ENCODE measurements at regions not wholly inside any gene's neighbourhood (a gene's known extent, or its start where the extent isn't known, plus 50 kb on each side); places are given as distances from the start of the nearest gene placed in this dataset.
"Not testable (repeated sequence)": the region's sequence is repeated elsewhere in the genome, so short reads cannot be mapped to it uniquely, and the experiment has no call there.

DNA sequence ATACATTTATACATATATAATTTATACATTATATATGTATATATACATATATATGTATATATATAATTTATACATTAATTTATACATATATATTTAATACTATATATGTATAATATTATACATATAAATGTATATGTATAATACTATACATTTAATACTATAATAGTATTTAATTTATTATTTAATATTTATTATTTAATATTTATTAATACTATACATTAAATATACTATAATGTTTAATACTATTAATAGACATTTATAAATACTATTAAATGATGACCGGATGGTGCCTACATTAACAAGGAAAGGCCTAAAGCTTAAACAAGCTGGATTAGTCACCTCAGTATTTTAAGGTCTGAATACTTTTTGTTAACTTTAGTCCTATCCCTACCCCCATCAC, 145.9 kb upstream of the HTR1E start:
- H3K27me3 ChIP-seq (ENCODE audit: insufficient read depth, low read length), result no peaks in the 10 kb centered on the region
- H3K4me3 ChIP-seq (ENCODE audit: low read length), result no peak overlapping the region
- no peaks in the 10 kb centered on the region for H3K36me3 ChIP-seq (ENCODE audit: insufficient read depth, low read length)
- no peaks in the 10 kb centered on the region for H3K9me3 ChIP-seq (ENCODE audit: low read length)
- H2AFZ ChIP-seq (ENCODE audit: low read depth, low read length), result no peak overlapping the region
- no peaks in the 10 kb centered on the region for H3K4me1 ChIP-seq (ENCODE audit: insufficient read depth, low read length)

- H3K4me1 ChIP-seq (ENCODE audit: insufficient read depth, low read length), result no peaks in the 10 kb centered on the region
- H3K36me3 ChIP-seq (ENCODE audit: insufficient read depth, low read length), result no peaks in the 10 kb centered on the region
- no peaks in the 10 kb centered on the region for H3K9me3 ChIP-seq (ENCODE audit: low read length)
Observed at GRCh38 chr6:86789779-86790411, 147.4 kb upstream of the HTR1E start.

DNA sequence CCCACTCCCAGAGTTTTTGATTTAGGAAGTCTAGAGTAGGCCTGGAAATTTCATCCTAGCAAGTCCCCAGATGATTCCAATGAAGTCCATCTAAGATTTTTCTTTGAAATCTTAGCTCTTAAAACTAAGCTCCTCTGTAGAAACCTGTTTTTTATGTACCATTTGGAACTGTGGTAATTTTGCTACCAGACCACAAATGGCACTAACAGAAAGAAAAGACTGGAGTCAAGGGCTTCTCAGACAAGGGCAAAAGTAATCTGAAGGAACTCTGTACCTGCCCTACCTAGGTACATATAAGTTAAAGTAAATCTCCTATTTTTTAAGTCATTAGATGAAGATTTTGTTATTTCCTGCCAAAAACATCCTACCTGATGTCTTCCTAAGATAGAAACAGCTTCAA, 155.0 kb upstream of the HTR1E start:
- H3K36me3 ChIP-seq (ENCODE audit: insufficient read depth, low read length), result no peaks in the 10 kb centered on the region
- no peak overlapping the region for H3K4me3 ChIP-seq (ENCODE audit: low read length)
- H2AFZ ChIP-seq (ENCODE audit: low read depth, low read length), result no peak overlapping the region
- no peaks in the 10 kb centered on the region for H3K27me3 ChIP-seq (ENCODE audit: insufficient read depth, low read length)
- H3K4me1 ChIP-seq (ENCODE audit: insufficient read depth, low read length), result no peaks in the 10 kb centered on the region
- H3K9me3 ChIP-seq (ENCODE audit: low read length), result no peaks in the 10 kb centered on the region

More at GRCh38 chr6:86789779-86790411, 147.4 kb upstream of the HTR1E start:
- Histone ChIP-seq H3K4me3 (ENCODE audit: low read length) (no peak overlapping the region), H3K27me3 (ENCODE audit: insufficient read depth, low read length) (no peaks in the 10 kb centered on the region), H2AFZ (ENCODE audit: low read depth, low read length) (no peak overlapping the region)

GRCh38 chr6:86780923-86781322, 156.4 kb upstream of the HTR1E start:
- no peaks in the 10 kb centered on the region for H3K27me3 ChIP-seq (ENCODE audit: insufficient read depth, low read length)
- H3K4me1 ChIP-seq (ENCODE audit: insufficient read depth, low read length), result no peaks in the 10 kb centered on the region
- H3K36me3 ChIP-seq (ENCODE audit: insufficient read depth, low read length), result no peaks in the 10 kb centered on the region
- no peaks in the 10 kb centered on the region for H3K9me3 ChIP-seq (ENCODE audit: low read length)
- H3K4me3 ChIP-seq (ENCODE audit: low read length), result no peak overlapping the region
- H2AFZ ChIP-seq (ENCODE audit: low read depth, low read length), result no peak overlapping the region

- no peaks in the 10 kb centered on the region for H3K9me3 ChIP-seq (ENCODE audit: low read length)
- H3K27me3 ChIP-seq (ENCODE audit: insufficient read depth, low read length), result no peaks in the 10 kb centered on the region
- H3K36me3 ChIP-seq (ENCODE audit: insufficient read depth, low read length), result no peaks in the 10 kb centered on the region
- H2AFZ ChIP-seq (ENCODE audit: low read depth, low read length), result no peak overlapping the region
- no peaks in the 10 kb centered on the region for H3K4me1 ChIP-seq (ENCODE audit: insufficient read depth, low read length)
- no peak overlapping the region for H3K4me3 ChIP-seq (ENCODE audit: low read length)
Observed at GRCh38 chr6:86775893-86776292, 161.4 kb upstream of the HTR1E start.

DNA sequence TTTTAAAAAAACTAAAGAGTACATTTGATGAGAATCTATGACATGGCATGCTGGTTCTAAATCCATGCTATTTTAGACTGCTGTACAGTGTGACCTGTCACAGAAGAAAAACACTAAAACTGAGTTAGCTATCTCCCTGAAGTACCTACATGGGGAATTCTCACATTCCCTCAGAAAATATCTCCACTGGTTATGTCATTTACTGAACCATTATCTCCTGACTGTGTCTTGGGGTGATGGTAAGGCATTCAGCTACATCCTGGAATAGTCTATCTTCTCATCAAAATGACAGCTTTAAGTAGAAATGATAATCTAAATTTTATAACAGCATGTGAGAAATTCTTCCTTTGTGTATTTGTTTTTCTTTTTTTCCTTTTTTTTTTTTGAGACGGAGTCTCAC, 172.1 kb upstream of the HTR1E start:
- no peaks in the 10 kb centered on the region for H3K36me3 ChIP-seq (ENCODE audit: insufficient read depth, low read length)
- no peaks in the 10 kb centered on the region for H3K9me3 ChIP-seq (ENCODE audit: low read length)
- no peaks in the 10 kb centered on the region for H3K4me1 ChIP-seq (ENCODE audit: insufficient read depth, low read length)
- H2AFZ ChIP-seq (ENCODE audit: low read depth, low read length), result no peak overlapping the region
- no peak overlapping the region for H3K4me3 ChIP-seq (ENCODE audit: low read length)
- H3K27me3 ChIP-seq (ENCODE audit: insufficient read depth, low read length), result no peaks in the 10 kb centered on the region

DNA sequence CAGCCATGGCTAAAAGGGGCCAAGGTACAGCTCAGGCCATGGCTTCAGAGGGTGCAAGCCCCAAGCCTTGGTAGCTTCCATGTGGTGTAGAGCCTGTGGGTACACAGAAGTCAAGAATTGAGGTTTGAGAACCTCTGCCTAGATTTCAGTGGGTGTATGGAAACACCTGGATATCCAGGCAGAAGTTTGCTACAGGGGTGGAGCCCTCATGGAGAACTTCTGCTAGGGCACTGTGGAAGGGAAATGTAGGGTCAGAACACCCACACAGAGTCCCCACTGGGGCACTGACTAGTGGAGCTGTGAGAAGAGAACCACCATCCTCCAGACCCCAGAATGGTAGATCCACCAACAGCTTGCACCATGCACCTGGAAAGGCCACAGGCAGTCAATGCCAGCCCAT, 177.4 kb upstream of the HTR1E start:
- H3K9me3 ChIP-seq (ENCODE audit: low read length); H3K27me3 ChIP-seq (ENCODE audit: insufficient read depth, low read length); H3K4me3 ChIP-seq (ENCODE audit: low read length); H2AFZ ChIP-seq (ENCODE audit: low read depth, low read length); H3K36me3 ChIP-seq (ENCODE audit: insufficient read depth, low read length): not testable (repeated sequence)
- H3K4me1 ChIP-seq (ENCODE audit: insufficient read depth, low read length), result peaks cover 22% of the 10 kb centered on the region

DNA sequence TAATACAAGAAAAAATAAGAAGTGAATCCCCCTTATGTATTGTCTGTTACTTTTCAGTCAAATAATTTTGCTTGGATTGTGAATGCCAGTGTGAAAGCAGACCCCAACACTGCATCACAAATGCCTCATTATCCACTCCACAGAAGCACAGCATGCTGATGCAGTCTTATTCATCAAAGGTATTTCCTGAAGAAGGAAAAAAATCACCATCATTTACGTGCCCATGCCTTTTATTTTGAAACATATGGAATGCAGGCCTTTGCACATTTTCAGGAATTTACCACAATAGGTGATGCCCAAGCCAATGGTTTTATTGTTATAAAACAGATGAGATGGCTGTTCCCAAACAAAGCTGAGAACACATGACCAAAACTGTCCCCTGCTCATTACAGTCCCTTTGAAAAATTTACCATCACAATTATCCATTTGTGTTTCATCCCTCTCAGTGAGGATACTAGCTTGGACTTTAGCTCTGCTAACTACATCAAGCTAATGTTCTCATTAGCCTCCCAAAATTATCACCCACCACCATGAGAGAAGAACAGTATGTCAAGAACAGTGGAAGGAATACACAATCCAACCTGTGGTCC, 180.6 kb upstream of the HTR1E start:
- no peak overlapping the region for H2AFZ ChIP-seq (ENCODE audit: low read depth, low read length)
- H3K36me3 ChIP-seq (ENCODE audit: insufficient read depth, low read length), result no peaks in the 10 kb centered on the region
- H3K4me1 ChIP-seq (ENCODE audit: insufficient read depth, low read length), result peaks cover 22% of the 10 kb centered on the region
- H3K4me3 ChIP-seq (ENCODE audit: low read length), result no peak overlapping the region
- no peaks in the 10 kb centered on the region for H3K27me3 ChIP-seq (ENCODE audit: insufficient read depth, low read length)
- no peaks in the 10 kb centered on the region for H3K9me3 ChIP-seq (ENCODE audit: low read length)

DNA sequence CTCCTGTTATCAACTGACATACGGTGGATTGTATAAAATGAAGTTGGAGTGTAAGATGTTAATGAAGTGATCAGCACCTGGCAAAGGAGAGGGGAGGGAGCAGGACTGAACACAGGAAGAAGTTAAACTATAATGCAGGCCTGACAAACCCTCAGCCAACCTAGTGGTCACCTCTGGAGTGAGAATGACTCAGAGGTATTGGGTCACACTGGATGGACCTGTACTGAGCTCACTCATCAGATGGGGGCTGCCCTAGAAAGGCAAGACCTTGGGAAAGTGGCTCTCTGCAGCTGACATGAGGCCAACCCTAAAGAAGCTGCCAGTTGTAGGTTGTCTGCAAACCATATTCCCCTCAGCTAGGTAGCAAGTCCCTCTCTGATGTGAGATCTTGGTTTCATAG, 193.3 kb upstream of the HTR1E start:
- Histone ChIP-seq H3K36me3 (ENCODE audit: insufficient read depth, low read length) (no peaks in the 10 kb centered on the region), H3K4me1 (ENCODE audit: insufficient read depth, low read length) (no peaks in the 10 kb centered on the region), H3K9me3 (ENCODE audit: low read length) (no peaks in the 10 kb centered on the region), H2AFZ (ENCODE audit: low read depth, low read length) (no peak overlapping the region), H3K27me3 (ENCODE audit: insufficient read depth, low read length) (no peaks in the 10 kb centered on the region), H3K4me3 (ENCODE audit: low read length) (no peak overlapping the region)

- H3K36me3 ChIP-seq (ENCODE audit: insufficient read depth, low read length), result no peaks in the 10 kb centered on the region
- H3K4me3 ChIP-seq (ENCODE audit: low read length), result no peak overlapping the region
- no peaks in the 10 kb centered on the region for H3K4me1 ChIP-seq (ENCODE audit: insufficient read depth, low read length)
- no peak overlapping the region for H2AFZ ChIP-seq (ENCODE audit: low read depth, low read length)
- H3K27me3 ChIP-seq (ENCODE audit: insufficient read depth, low read length), result no peaks in the 10 kb centered on the region
- no peaks in the 10 kb centered on the region for H3K9me3 ChIP-seq (ENCODE audit: low read length)
Observed at GRCh38 chr6:86738078-86738477, 199.2 kb upstream of the HTR1E start.

DNA sequence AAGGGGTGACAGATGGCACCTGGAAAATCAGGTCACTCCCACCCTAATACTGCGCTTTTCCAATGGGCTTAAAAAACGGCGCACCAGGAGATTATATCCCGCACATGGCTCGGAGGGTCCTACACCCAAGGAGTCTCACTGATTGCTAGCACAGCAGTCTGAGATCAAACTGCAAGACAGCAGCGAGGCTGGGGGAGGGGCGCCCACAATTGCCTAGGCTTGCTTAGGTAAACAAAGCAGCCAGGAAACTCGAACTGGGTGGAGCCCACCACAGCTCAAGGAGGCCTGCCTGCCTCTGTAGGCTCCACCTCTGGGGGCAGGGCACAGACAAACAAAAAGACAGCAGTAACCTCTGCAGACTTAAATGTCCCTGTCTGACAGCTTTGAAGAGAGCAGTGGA, 205.7 kb upstream of the HTR1E start:
- not testable (repeated sequence) for H3K27me3 ChIP-seq (ENCODE audit: insufficient read depth, low read length); H2AFZ ChIP-seq (ENCODE audit: low read depth, low read length); H3K4me1 ChIP-seq (ENCODE audit: insufficient read depth, low read length)

GRCh38 chr6:86730772-86731171, 206.6 kb upstream of the HTR1E start:
- not testable (repeated sequence) for H3K4me3 ChIP-seq (ENCODE audit: low read length); H3K9me3 ChIP-seq (ENCODE audit: low read length); H3K36me3 ChIP-seq (ENCODE audit: insufficient read depth, low read length); H3K27me3 ChIP-seq (ENCODE audit: insufficient read depth, low read length); H2AFZ ChIP-seq (ENCODE audit: low read depth, low read length); H3K4me1 ChIP-seq (ENCODE audit: insufficient read depth, low read length)

More for the DNA sequence above, 205.7 kb upstream of the HTR1E start:
- not testable (repeated sequence) for H3K36me3 ChIP-seq (ENCODE audit: insufficient read depth, low read length); H3K4me3 ChIP-seq (ENCODE audit: low read length); H3K9me3 ChIP-seq (ENCODE audit: low read length)

- no peaks in the 10 kb centered on the region for H3K9me3 ChIP-seq (ENCODE audit: low read length)
- H3K36me3 ChIP-seq (ENCODE audit: insufficient read depth, low read length), result no peaks in the 10 kb centered on the region
- no peaks in the 10 kb centered on the region for H3K4me1 ChIP-seq (ENCODE audit: insufficient read depth, low read length)
- H3K27me3 ChIP-seq (ENCODE audit: insufficient read depth, low read length), result no peaks in the 10 kb centered on the region
- no peak overlapping the region for H3K4me3 ChIP-seq (ENCODE audit: low read length)
- no peak overlapping the region for H2AFZ ChIP-seq (ENCODE audit: low read depth, low read length)
Observed at GRCh38 chr6:86730216-86730615, 207.1 kb upstream of the HTR1E start.

- Histone ChIP-seq H3K4me3 (ENCODE audit: low read length) (no peak overlapping the region), H3K27me3 (ENCODE audit: insufficient read depth, low read length) (no peaks in the 10 kb centered on the region), H3K4me1 (ENCODE audit: insufficient read depth, low read length) (no peaks in the 10 kb centered on the region), H3K36me3 (ENCODE audit: insufficient read depth, low read length) (no peaks in the 10 kb centered on the region), H2AFZ (ENCODE audit: low read depth, low read length) (no peak overlapping the region), H3K9me3 (ENCODE audit: low read length) (no peaks in the 10 kb centered on the region)
Observed at GRCh38 chr6:86728976-86729375, 208.4 kb upstream of the HTR1E start.

Measured in neuron (in vitro differentiated cells).